GM23338 (cell line): ENCODE measurements at regions not wholly inside any gene's neighbourhood (a gene's known extent, or its start where the extent isn't known, plus 50 kb on each side); places are given as distances from the start of the nearest gene placed in this dataset.

Experiments
- CREB1 ChIP-seq: fragments of 250-450 bp; sonication (Bioruptor Pico); IDR thresholded peaks from 2 replicates; pipeline ENCODE4 v1.5.0; 2020; ENCODE audit warnings: low read depth, mild to moderate bottlenecking, moderate library complexity
- CTCF ChIP-seq, 2 experiments: fragments of 200-600 bp in 1 of 2; sonication (generic) in 1 of 2; conservative IDR thresholded peaks; 2 replicates each; pipeline versions ENCODE4 v1.5.1 to v1.6.1; 2016 to 2017; ENCODE audit warnings: antibody characterized with exemption in 2 of 2, low read depth in 2 of 2, mild to moderate bottlenecking in 2 of 2, moderate library complexity in 1 of 2
- ETS1 ChIP-seq: IDR thresholded peaks from 2 replicates; pipeline ENCODE4 v1.6.1; 2016; ENCODE audit warnings: antibody characterized with exemption
- EZH2 ChIP-seq: fragments of 200-600 bp; sonication (generic); IDR thresholded peaks from one replicate; pipeline ENCODE4 v1.8.0; 2017; ENCODE audit warnings: antibody characterized with exemption, mild to moderate bottlenecking, low read depth; ENCODE audit not compliant: unreplicated experiment
- EZH2phosphoT487 ChIP-seq: fragments of 200-600 bp; sonication (generic); IDR thresholded peaks from one replicate; pipeline ENCODE4 v1.8.1; 2018; ENCODE audit warnings: antibody characterized with exemption; ENCODE audit not compliant: unreplicated experiment
- JUNB ChIP-seq: IDR thresholded peaks from one replicate; pipeline ENCODE4 v1.6.1; 2016; ENCODE audit warnings: antibody characterized with exemption; ENCODE audit not compliant: unreplicated experiment
- NANOG ChIP-seq: IDR thresholded peaks from 2 replicates; pipeline ENCODE4 v1.6.1; 2016; ENCODE audit warnings: antibody characterized with exemption, borderline replicate concordance
- POLR2AphosphoS5 ChIP-seq: IDR thresholded peaks from 2 replicates; pipeline ENCODE4 v1.6.1; 2016; ENCODE audit warnings: antibody characterized with exemption, low read depth
- REST ChIP-seq: IDR thresholded peaks from one replicate; pipeline ENCODE4 v1.6.1; 2018; ENCODE audit warnings: antibody characterized with exemption; ENCODE audit not compliant: unreplicated experiment
- STAT1 ChIP-seq: IDR thresholded peaks from one replicate; pipeline ENCODE4 v1.6.1; 2016; ENCODE audit warnings: antibody characterized with exemption; ENCODE audit not compliant: unreplicated experiment
- ZNF114 ChIP-seq: fragments of 250-450 bp; sonication (Bioruptor Pico); IDR thresholded peaks from 2 replicates; pipeline ENCODE4 v1.5.0; 2020; ENCODE audit warnings: mild to moderate bottlenecking, moderate library complexity
- ZNF331 ChIP-seq: fragments of 250-450 bp; sonication (Bioruptor Pico); IDR thresholded peaks from 2 replicates; pipeline ENCODE4 v1.5.0; 2020; ENCODE audit warnings: low read depth, mild to moderate bottlenecking, moderate library complexity
- ZNF462 ChIP-seq: fragments of 250-450 bp; sonication (Bioruptor Pico); IDR thresholded peaks from 2 replicates; pipeline ENCODE4 v1.5.0; 2020; ENCODE audit warnings: mild to moderate bottlenecking, moderate library complexity

- TF ChIP-seq EZH2 = no peak
- TF ChIP-seq POLR2AphosphoS5 = no peak
- TF ChIP-seq CTCF (conservative IDR thresholded peaks at IDR 0.05; ENCODE audit: low read depth in 2 of 2) = no peak
- no peak for TF ChIP-seq EZH2phosphoT487
- no peak for TF ChIP-seq REST
- no peak for TF ChIP-seq JUNB
- no peak for TF ChIP-seq CREB1 (CRISPR knock-in tag)
- no peak for TF ChIP-seq NANOG
- TF ChIP-seq STAT1 = no peak
- TF ChIP-seq ETS1 = no peak
- no peak for TF ChIP-seq ZNF331
- TF ChIP-seq ZNF114 (CRISPR knock-in tag) = no peak
- no peak for TF ChIP-seq ZNF462
Measured at GRCh38 chr4:178081896-178082295, 639.7 kb upstream of the AGA start.
